Endothelial cell of umbilical vein (primary cell): ENCODE measurements at regions not wholly inside any gene's neighbourhood (a gene's known extent, or its start where the extent isn't known, plus 50 kb on each side); places are given as distances from the start of the nearest gene placed in this dataset.

Experiments
- BruUV-seq: library from RNA; stranded (reverse); fragments of 400-500 nt; replicated peaks from 2 replicates; lab custom pipeline; 2021; lab: Mats Ljungman, UMichigan
- CTCF ChIA-PET: fragments of 300-600, 350-600 bp; sonication (Branson Sonifier 250); formaldehyde crosslinking; loops from one replicate; lab custom pipeline; 2021; ENCODE audit warnings: antibody characterized with exemption, inconsistent platforms; lab: Charles Lee
- POLR2A ChIA-PET: fragments of 300-600, 350-600 bp; sonication (Branson Sonifier 250); formaldehyde crosslinking; loops from one replicate; lab custom pipeline; 2021; ENCODE audit warnings: antibody characterized with exemption, inconsistent platforms; lab: Charles Lee
- DNase-seq: peaks from one replicate; pipeline ENCODE4 v3.0.0-alpha.2; 2011; ENCODE audit warnings: low read depth, low spot score
- FAIRE-seq: peaks from 2 replicates; lab custom pipeline; 2011; peaks lifted over from hg19 to GRCh38; lab: Jason Lieb, UNC
- H2AFZ ChIP-seq: 2 replicates; pipeline ENCODE4 v1.6.0; 2012; ENCODE audit warnings: low read depth, low read length, control low read depth, inconsistent platforms
- H3K27ac ChIP-seq: 2 replicates; pipeline ENCODE4 v1.5.1; 2011; ENCODE audit warnings: low read depth, mild to moderate bottlenecking, control low read depth, low read length, moderate library complexity; ENCODE audit not compliant: insufficient read depth
- H3K27me3 ChIP-seq, 2 experiments: 2 replicates each; pipeline versions ENCODE4 v1.6.0 to v1.6.1; 2011; ENCODE audit warnings: low read length in 2 of 2, mixed read lengths in 1 of 2; ENCODE audit not compliant: control insufficient read depth in 2 of 2, insufficient read depth in 2 of 2
- H3K36me3 ChIP-seq, 2 experiments: 2 replicates in 1 of 2; 3 replicates in 1 of 2; pipeline ENCODE4 v1.5.1; 2011; ENCODE audit warnings: low read length in 2 of 2, mild to moderate bottlenecking in 1 of 2, moderate library complexity in 1 of 2; ENCODE audit not compliant: control insufficient read depth in 2 of 2, insufficient read depth in 2 of 2; ENCODE audit errors: extremely low read depth in 1 of 2
- H3K4me1 ChIP-seq: 3 replicates; pipeline ENCODE4 v1.5.1; 2011; ENCODE audit warnings: mild to moderate bottlenecking, low read length; ENCODE audit not compliant: control insufficient read depth, insufficient read depth; ENCODE audit errors: extremely low read depth
- H3K4me2 ChIP-seq: 2 replicates; pipeline ENCODE4 v1.6.1; 2011; ENCODE audit warnings: low read length, control low read depth, mixed read lengths; ENCODE audit not compliant: insufficient read depth
- H3K4me3 ChIP-seq, 3 experiments: fragments of 200-600 bp in 1 of 3; sonication (generic), shearing (Covaris generic) in 1 of 3; replicated peaks in 1 of 3; 2 replicates each; pipeline ENCODE4 v1.5.1; 2011 to 2016; ENCODE audit warnings: control low read depth in 3 of 3, low read length in 3 of 3, mild to moderate bottlenecking in 2 of 3, inconsistent platforms in 1 of 3, low read depth in 1 of 3, moderate library complexity in 1 of 3; ENCODE audit not compliant: insufficient read depth in 1 of 3
- H3K79me2 ChIP-seq: 2 replicates; pipeline ENCODE4 v1.6.0; 2012; ENCODE audit warnings: low read length, inconsistent platforms; ENCODE audit not compliant: control insufficient read depth, insufficient read depth
- H3K9ac ChIP-seq: replicated peaks from 2 replicates; pipeline ENCODE3; 2011; ENCODE audit warnings: low read length, control low read depth; ENCODE audit not compliant: insufficient read depth; ENCODE audit errors: extremely low read depth
- H3K9me1 ChIP-seq: replicated peaks from 3 replicates; pipeline ENCODE4 v1.6.0; 2011; ENCODE audit warnings: mild to moderate bottlenecking, low read length; ENCODE audit not compliant: control insufficient read depth, insufficient read depth; ENCODE audit errors: extremely low read depth
- H3K9me3 ChIP-seq: replicated peaks from 2 replicates; pipeline ENCODE4 v1.5.1; 2012; ENCODE audit warnings: low read length, inconsistent platforms; ENCODE audit not compliant: control insufficient read depth, insufficient read depth
- H4K20me1 ChIP-seq: replicated peaks from 2 replicates; pipeline ENCODE3; 2011; ENCODE audit warnings: mild to moderate bottlenecking, low read length; ENCODE audit not compliant: control insufficient read depth, insufficient read depth; ENCODE audit errors: extremely low read depth
- EZH2 ChIP-seq: IDR thresholded peaks from 2 replicates; pipeline ENCODE4 v1.6.1; 2012; ENCODE audit warnings: borderline replicate concordance, low read depth, mild to moderate bottlenecking, moderate library complexity, low read length, inconsistent platforms; ENCODE audit not compliant: severe bottlenecking
- FOS ChIP-seq: IDR thresholded peaks from 2 replicates; pipeline ENCODE4 v1.6.1; 2011; ENCODE audit warnings: mild to moderate bottlenecking, low read length, moderate library complexity, borderline replicate concordance; ENCODE audit not compliant: insufficient read depth
- GATA2 ChIP-seq: IDR thresholded peaks from 2 replicates; pipeline ENCODE4 v1.7.0; 2011; ENCODE audit warnings: low read depth, mild to moderate bottlenecking, moderate library complexity, mixed read lengths, low read length; ENCODE audit not compliant: insufficient read length, insufficient read depth
- JUN ChIP-seq: IDR thresholded peaks from 2 replicates; pipeline ENCODE4 v1.6.1; 2011; ENCODE audit warnings: borderline replicate concordance, low read depth; ENCODE audit not compliant: insufficient read length, insufficient read depth
- MYC ChIP-seq: IDR thresholded peaks from one replicate; pipeline ENCODE4 v1.6.1; 2011; ENCODE audit warnings: mild to moderate bottlenecking, low read depth, low read length
- POLR2A ChIP-seq: IDR thresholded peaks from 2 replicates; pipeline ENCODE4 v1.6.1; 2012; ENCODE audit warnings: low read depth, mild to moderate bottlenecking, control low read depth, low read length
- POLR2AphosphoS5 ChIP-seq: IDR thresholded peaks from 2 replicates; pipeline ENCODE4 v1.6.1; 2012; ENCODE audit warnings: low read depth, mild to moderate bottlenecking, control low read depth, low read length, moderate library complexity; ENCODE audit not compliant: insufficient read depth
- dilution Hi-C: fragments of 300-500 bp; cut with MboI; formaldehyde crosslinking; loops from one replicate; pipeline ENCODE4 v1.15.0; 2019; ENCODE audit warnings: low sequenced_read_pairs; ENCODE audit not compliant: extremely low pct_ligation_motif_present
- intact Hi-C: fragments of 100-400 bp; cut with micrococcal nuclease; formaldehyde crosslinking; loops from one replicate; pipeline ENCODE4 v1.10.0; 2022
- TF ChIP-seq, protein P1 (sequence below): IDR thresholded peaks from 2 replicates; pipeline ENCODE4 v1.6.1; 2011; ENCODE audit not compliant: insufficient read depth, insufficient read length
- TF ChIP-seq, protein P2 (sequence below), 2 donors: IDR thresholded peaks; 1 replicate in 1 of 2; 2 replicates in 1 of 2; pipeline ENCODE4 v1.5.1; 2011; ENCODE audit warnings: low read length in 2 of 2, mild to moderate bottlenecking in 2 of 2, moderate library complexity in 2 of 2, control low read depth in 1 of 2, inconsistent platforms in 1 of 2, low read depth in 1 of 2; ENCODE audit not compliant: insufficient read depth in 1 of 2; ENCODE audit errors: extremely low read depth in 1 of 2

DNA sequence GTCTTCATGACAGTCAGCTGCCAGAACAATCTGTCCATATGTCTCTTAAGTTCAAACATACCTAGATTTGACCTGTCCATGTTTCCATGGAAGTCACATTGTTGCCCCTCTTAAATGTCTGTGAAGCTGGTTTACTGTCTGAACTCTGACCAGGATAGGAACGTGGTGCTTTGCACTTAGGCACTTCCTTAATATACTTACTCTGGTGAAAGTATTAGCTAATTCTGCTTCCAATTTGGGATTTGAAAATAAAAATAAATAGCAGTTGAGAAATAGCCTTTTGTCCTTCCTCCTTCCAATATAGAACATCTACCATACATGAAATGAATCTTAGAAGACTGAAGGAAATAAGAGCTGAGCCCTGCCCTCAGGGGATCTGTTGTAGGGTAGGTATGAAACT is 524.5 kb upstream of the CLINT1 start:
- no peak for DNase-seq
- Histone ChIP-seq H3K4me3 (no peak overlapping the region), H3K4me2 (no peak overlapping the region), H4K20me1 (no peaks in the 10 kb centered on the region), H3K79me2 (no peaks in the 10 kb centered on the region), H3K36me3 (no peaks in the 10 kb centered on the region), H3K9me3 (no peaks in the 10 kb centered on the region), H3K9me1 (no peaks in the 10 kb centered on the region), H2AFZ (no peak overlapping the region), H3K27ac (no peak overlapping the region), H3K27me3 (no peaks in the 10 kb centered on the region), H3K4me1 (peaks cover 25% of the 10 kb centered on the region), H3K9ac (no peak overlapping the region)
- TF ChIP-seq, protein P1, sequence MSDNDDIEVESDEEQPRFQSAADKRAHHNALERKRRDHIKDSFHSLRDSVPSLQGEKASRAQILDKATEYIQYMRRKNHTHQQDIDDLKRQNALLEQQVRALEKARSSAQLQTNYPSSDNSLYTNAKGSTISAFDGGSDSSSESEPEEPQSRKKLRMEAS = no peak
- TF ChIP-seq GATA2 (no peak), MYC (no peak), POLR2AphosphoS5 (no peak), FOS (no peak), JUN (no peak), POLR2A (no peak), EZH2 (no peak)
- TF ChIP-seq, protein P2, sequence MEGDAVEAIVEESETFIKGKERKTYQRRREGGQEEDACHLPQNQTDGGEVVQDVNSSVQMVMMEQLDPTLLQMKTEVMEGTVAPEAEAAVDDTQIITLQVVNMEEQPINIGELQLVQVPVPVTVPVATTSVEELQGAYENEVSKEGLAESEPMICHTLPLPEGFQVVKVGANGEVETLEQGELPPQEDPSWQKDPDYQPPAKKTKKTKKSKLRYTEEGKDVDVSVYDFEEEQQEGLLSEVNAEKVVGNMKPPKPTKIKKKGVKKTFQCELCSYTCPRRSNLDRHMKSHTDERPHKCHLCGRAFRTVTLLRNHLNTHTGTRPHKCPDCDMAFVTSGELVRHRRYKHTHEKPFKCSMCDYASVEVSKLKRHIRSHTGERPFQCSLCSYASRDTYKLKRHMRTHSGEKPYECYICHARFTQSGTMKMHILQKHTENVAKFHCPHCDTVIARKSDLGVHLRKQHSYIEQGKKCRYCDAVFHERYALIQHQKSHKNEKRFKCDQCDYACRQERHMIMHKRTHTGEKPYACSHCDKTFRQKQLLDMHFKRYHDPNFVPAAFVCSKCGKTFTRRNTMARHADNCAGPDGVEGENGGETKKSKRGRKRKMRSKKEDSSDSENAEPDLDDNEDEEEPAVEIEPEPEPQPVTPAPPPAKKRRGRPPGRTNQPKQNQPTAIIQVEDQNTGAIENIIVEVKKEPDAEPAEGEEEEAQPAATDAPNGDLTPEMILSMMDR (IDR thresholded peaks at IDR 0.05; ENCODE audit: extremely low read depth in 1 of 2, insufficient read depth in 1 of 2, low read depth in 1 of 2, low read length in 2 of 2) = no peak
- no TSS peak for BruUV-seq
- dilution Hi-C loops = no loop called here
- ChIA-PET CTCF (interaction anchor here (0.7 to 1.3 kb wide), 3 partner anchors 17 to 308 kb away, joined by 3 to 5 read pairs (median 4); no protein-coding TSS in a partner anchor), POLR2A (no interaction called here)
- intact Hi-C loops = no loop called here
- no peak for FAIRE-seq
